DOHH2 (cell line): ENCODE measurements at regions not wholly inside any gene's neighbourhood (a gene's known extent, or its start where the extent isn't known, plus 50 kb on each side); places are given as distances from the start of the nearest gene placed in this dataset.

Experiments
- CTCF ChIP-seq: fragments of 200-600 bp; sonication (generic); IDR thresholded peaks from one replicate; pipeline ENCODE4 v1.5.1; 2014; ENCODE audit warnings: antibody characterized with exemption, mild to moderate bottlenecking, low read depth, low read length; ENCODE audit not compliant: poor library complexity, severe bottlenecking
- EZH2phosphoT487 ChIP-seq: fragments of 200-600 bp; sonication (generic); IDR thresholded peaks from 2 replicates; pipeline ENCODE4 v1.6.1; 2017; ENCODE audit warnings: borderline replicate concordance, mild to moderate bottlenecking, antibody characterized with exemption, low read length, moderate library complexity, mixed read lengths

GRCh38 chr12:91774434-91774921 lies 371.2 kb downstream of the BTG1 start:
- TF ChIP-seq EZH2phosphoT487 = no peak
- no peak for TF ChIP-seq CTCF
